ENCODE measurements at regions not wholly inside any gene's neighbourhood (a gene's known extent, or its start where the extent isn't known, plus 50 kb on each side); places are given as distances from the start of the nearest gene placed in this dataset.
A peak's percentile ranks its signal among the peaks of the same experiment; 100 is the strongest.

- ChIA-PET POLR2A (ENCODE audit: low non-redundant PET) (no interaction called here), CTCF (no interaction called here)
- DNase-seq (ENCODE audit: low spot score) = no peak
- no peak for TF ChIP-seq CTCF (conservative IDR thresholded peaks at IDR 0.05; ENCODE audit: low read depth)
- H3K27ac ChIP-seq = no peak overlapping the region
These were observed 794.5 kb upstream of the CDH9 start for GRCh38 chr5:27832886-27833285.

GRCh38 chr5:27830546-27830945 lies 792.2 kb upstream of the CDH9 start:
- no peak overlapping the region for H3K27ac ChIP-seq
- POLR2A ChIA-PET (ENCODE audit: low non-redundant PET) = no interaction called here
- CTCF ChIA-PET = no interaction called here
- no peak for DNase-seq (ENCODE audit: low spot score)
- TF ChIP-seq CTCF (conservative IDR thresholded peaks at IDR 0.05; ENCODE audit: low read depth) = no peak

GRCh38 chr5:27821681-27822080 lies 783.3 kb upstream of the CDH9 start:
- no peak for TF ChIP-seq CTCF (conservative IDR thresholded peaks at IDR 0.05; ENCODE audit: low read depth)

GRCh38 chr5:27818888-27819287 lies 780.5 kb upstream of the CDH9 start:
- H3K27ac ChIP-seq = no peak overlapping the region
- ChIA-PET POLR2A (ENCODE audit: low non-redundant PET) (no interaction called here), CTCF (interaction anchor here (0.6 kb wide), 1 partner anchor 79 kb away, joined by 3 read pairs; no protein-coding TSS in a partner anchor)
- no peak for DNase-seq (ENCODE audit: low spot score)
- TF ChIP-seq CTCF (conservative IDR thresholded peaks at IDR 0.05; ENCODE audit: low read depth) = no peak

More at GRCh38 chr5:27821681-27822080, 783.3 kb upstream of the CDH9 start:
- DNase-seq (ENCODE audit: low spot score) = peak; percentile 9
- POLR2A ChIA-PET (ENCODE audit: low non-redundant PET) = no interaction called here
- no peak overlapping the region for H3K27ac ChIP-seq
- CTCF ChIA-PET = no interaction called here

GRCh38 chr5:27814983-27815382 lies 776.6 kb upstream of the CDH9 start:
- ChIA-PET CTCF (interaction anchor here (0.6 kb wide), 1 partner anchor 58 kb away, joined by 3 read pairs; no protein-coding TSS in a partner anchor), POLR2A (ENCODE audit: low non-redundant PET) (no interaction called here)
- no peak for TF ChIP-seq CTCF (conservative IDR thresholded peaks at IDR 0.05; ENCODE audit: low read depth)
- no peak overlapping the region for H3K27ac ChIP-seq
- DNase-seq (ENCODE audit: low spot score) = no peak

GRCh38 chr5:27814286-27814685 lies 775.9 kb upstream of the CDH9 start:
- DNase-seq (ENCODE audit: low spot score) = no peak
- no peak overlapping the region for H3K27ac ChIP-seq
- ChIA-PET CTCF (interaction anchor here (0.6 kb wide), 1 partner anchor 27 kb away, joined by 3 read pairs; no protein-coding TSS in a partner anchor), POLR2A (ENCODE audit: low non-redundant PET) (no interaction called here)
- TF ChIP-seq CTCF (conservative IDR thresholded peaks at IDR 0.05; ENCODE audit: low read depth) = no peak

GRCh38 chr5:27810458-27810857 lies 772.1 kb upstream of the CDH9 start:
- peak; percentile 5 for DNase-seq (ENCODE audit: low spot score)
- CTCF ChIA-PET = no interaction called here
- no peak overlapping the region for H3K27ac ChIP-seq
- POLR2A ChIA-PET (ENCODE audit: low non-redundant PET) = no interaction called here
- no peak for TF ChIP-seq CTCF (conservative IDR thresholded peaks at IDR 0.05; ENCODE audit: low read depth)
